Spleen (tissue), 7 donors: ENCODE measurements at regions not wholly inside any gene's neighbourhood (a gene's known extent, or its start where the extent isn't known, plus 50 kb on each side); places are given as distances from the start of the nearest gene placed in this dataset.

Experiments
- POLR2AphosphoS5 ChIP-seq, 3 donors: sonication (generic); formaldehyde crosslinking; IDR thresholded peaks; one replicate each; pipeline ENCODE4 v1.5.1; 2017; ENCODE audit warnings: antibody characterized with exemption in 3 of 3
- TF ChIP-seq, protein P1 (sequence below), 11 experiments: fragments of 200-600 bp in 7 of 11; fragments of 450-650 bp in 4 of 11; sonication (generic) in 4 of 11; IDR thresholded peaks in 8 of 11; conservative IDR thresholded peaks in 3 of 11; 1 replicate in 7 of 11; 2 replicates in 4 of 11; pipeline versions ENCODE4 v1.4.0 to v1.8.0; 2016 to 2021; ENCODE audit warnings: antibody characterized with exemption in 11 of 11, inconsistent platforms in 4 of 11, mild to moderate bottlenecking in 1 of 11
- donor health status: DM: no; HTN: no; CAD: no; lungs with moderate emphysema.
- donor health status: DM: no; HTN: no; CAD: no.
- donor health status: DM: no; HTN: no; CAD: no.

GRCh38 chr5:74465724-74466123 is 174.8 kb downstream of the ENC1 start:
- TF ChIP-seq, protein P1, sequence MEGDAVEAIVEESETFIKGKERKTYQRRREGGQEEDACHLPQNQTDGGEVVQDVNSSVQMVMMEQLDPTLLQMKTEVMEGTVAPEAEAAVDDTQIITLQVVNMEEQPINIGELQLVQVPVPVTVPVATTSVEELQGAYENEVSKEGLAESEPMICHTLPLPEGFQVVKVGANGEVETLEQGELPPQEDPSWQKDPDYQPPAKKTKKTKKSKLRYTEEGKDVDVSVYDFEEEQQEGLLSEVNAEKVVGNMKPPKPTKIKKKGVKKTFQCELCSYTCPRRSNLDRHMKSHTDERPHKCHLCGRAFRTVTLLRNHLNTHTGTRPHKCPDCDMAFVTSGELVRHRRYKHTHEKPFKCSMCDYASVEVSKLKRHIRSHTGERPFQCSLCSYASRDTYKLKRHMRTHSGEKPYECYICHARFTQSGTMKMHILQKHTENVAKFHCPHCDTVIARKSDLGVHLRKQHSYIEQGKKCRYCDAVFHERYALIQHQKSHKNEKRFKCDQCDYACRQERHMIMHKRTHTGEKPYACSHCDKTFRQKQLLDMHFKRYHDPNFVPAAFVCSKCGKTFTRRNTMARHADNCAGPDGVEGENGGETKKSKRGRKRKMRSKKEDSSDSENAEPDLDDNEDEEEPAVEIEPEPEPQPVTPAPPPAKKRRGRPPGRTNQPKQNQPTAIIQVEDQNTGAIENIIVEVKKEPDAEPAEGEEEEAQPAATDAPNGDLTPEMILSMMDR (IDR thresholded peaks at IDR 0.05 in 8 of 11, conservative IDR thresholded peaks at IDR 0.05 in 3 of 11), result no peak
- no peak for TF ChIP-seq POLR2AphosphoS5 (IDR thresholded peaks at IDR 0.05)
